ENCODE measurements at regions not wholly inside any gene's neighbourhood (a gene's known extent, or its start where the extent isn't known, plus 50 kb on each side); places are given as distances from the start of the nearest gene placed in this dataset.
"Not testable (repeated sequence)": the region's sequence is repeated elsewhere in the genome, so short reads cannot be mapped to it uniquely, and the experiment has no call there.

GRCh38 chr4:167896260-167896659, 196.1 kb upstream of the ANXA10 start:
- H3K9me3 Mint-ChIP-seq; ATAC-seq (replicated peaks); H3K27ac Mint-ChIP-seq; H3K4me3 Mint-ChIP-seq; DNase-seq; H3K36me3 Mint-ChIP-seq (ENCODE audit: insufficient read depth); H3K4me1 Mint-ChIP-seq (ENCODE audit: low read depth in 2 of 2); H3K27me3 Mint-ChIP-seq: not testable (repeated sequence)

GRCh38 chr4:167897116-167897515, 195.2 kb upstream of the ANXA10 start:
- Mint-ChIP-seq H3K4me1 (ENCODE audit: low read depth in 2 of 2) (no peaks in the 10 kb centered on the region), H3K4me3 (no peak overlapping the region), H3K27ac (no peak overlapping the region), H3K9me3 (peaks cover 0 to 4% of the 10 kb centered on the region in 2 donors), H3K27me3 (no peaks in the 10 kb centered on the region), H3K36me3 (ENCODE audit: insufficient read depth) (no peaks in the 10 kb centered on the region)
- no peak for DNase-seq
- no peak for ATAC-seq (replicated peaks)

- Mint-ChIP-seq H3K27me3 (no peaks in the 10 kb centered on the region), H3K9me3 (peaks cover 0 to 1% of the 10 kb centered on the region in 2 donors), H3K36me3 (ENCODE audit: insufficient read depth) (no peaks in the 10 kb centered on the region), H3K4me3 (no peak overlapping the region), H3K27ac (no peak overlapping the region), H3K4me1 (ENCODE audit: low read depth in 2 of 2) (no peaks in the 10 kb centered on the region)
- DNase-seq: no peak
- no peak for ATAC-seq (replicated peaks)
Observed at GRCh38 chr4:167903291-167903721, 189.0 kb upstream of the ANXA10 start.

- H3K9me3 Mint-ChIP-seq: peaks cover 0 to 2% of the 10 kb centered on the region in 2 donors
- no peaks in the 10 kb centered on the region for H3K36me3 Mint-ChIP-seq (ENCODE audit: insufficient read depth)
- no peak overlapping the region for H3K4me3 Mint-ChIP-seq
- no peaks in the 10 kb centered on the region for H3K4me1 Mint-ChIP-seq (ENCODE audit: low read depth in 2 of 2)
- H3K27me3 Mint-ChIP-seq: no peaks in the 10 kb centered on the region
- DNase-seq (no peak), ATAC-seq (replicated peaks) (no peak)
- no peak overlapping the region for H3K27ac Mint-ChIP-seq
Observed at GRCh38 chr4:167906851-167907250, 185.5 kb upstream of the ANXA10 start.

GRCh38 chr4:167908816-167909215, 183.5 kb upstream of the ANXA10 start:
- H3K9me3 Mint-ChIP-seq: peaks cover 0 to 2% of the 10 kb centered on the region in 2 donors
- H3K4me1 Mint-ChIP-seq (ENCODE audit: low read depth in 2 of 2): no peaks in the 10 kb centered on the region
- H3K27me3 Mint-ChIP-seq: no peaks in the 10 kb centered on the region
- no peaks in the 10 kb centered on the region for H3K36me3 Mint-ChIP-seq (ENCODE audit: insufficient read depth)
- ATAC-seq (replicated peaks): no peak
- no peak overlapping the region for H3K4me3 Mint-ChIP-seq
- no peak for DNase-seq
- no peak overlapping the region for H3K27ac Mint-ChIP-seq

- not testable (repeated sequence) for H3K9me3 Mint-ChIP-seq; H3K36me3 Mint-ChIP-seq (ENCODE audit: insufficient read depth); H3K27ac Mint-ChIP-seq; H3K4me1 Mint-ChIP-seq (ENCODE audit: low read depth in 2 of 2); DNase-seq; ATAC-seq (replicated peaks); H3K27me3 Mint-ChIP-seq; H3K4me3 Mint-ChIP-seq
Observed at GRCh38 chr4:167912535-167912934, 179.8 kb upstream of the ANXA10 start.

GRCh38 chr4:167918077-167918476, 174.3 kb upstream of the ANXA10 start:
- ATAC-seq (replicated peaks): no peak
- Mint-ChIP-seq H3K27me3 (no peaks in the 10 kb centered on the region), H3K4me1 (ENCODE audit: low read depth in 2 of 2) (no peaks in the 10 kb centered on the region), H3K4me3 (no peak overlapping the region), H3K9me3 (peaks cover 8 to 20% of the 10 kb centered on the region in 2 donors), H3K27ac (no peak overlapping the region), H3K36me3 (ENCODE audit: insufficient read depth) (no peaks in the 10 kb centered on the region)
- no peak for DNase-seq

GRCh38 chr4:167930166-167930565, 162.2 kb upstream of the ANXA10 start:
- Mint-ChIP-seq H3K36me3 (ENCODE audit: insufficient read depth) (no peaks in the 10 kb centered on the region), H3K4me1 (ENCODE audit: low read depth in 2 of 2) (no peaks in the 10 kb centered on the region), H3K27ac (no peak overlapping the region), H3K4me3 (no peak overlapping the region), H3K27me3 (no peaks in the 10 kb centered on the region), H3K9me3 (peaks cover 9 to 12% of the 10 kb centered on the region in 2 donors)
- no peak for ATAC-seq (replicated peaks)
- DNase-seq: no peak

- H3K4me1 Mint-ChIP-seq (ENCODE audit: low read depth in 2 of 2): no peaks in the 10 kb centered on the region
- H3K36me3 Mint-ChIP-seq (ENCODE audit: insufficient read depth): no peaks in the 10 kb centered on the region
- peaks cover 6% of the 10 kb centered on the region in 2 donors for H3K9me3 Mint-ChIP-seq
- DNase-seq: no peak
- H3K27me3 Mint-ChIP-seq: no peaks in the 10 kb centered on the region
- no peak for ATAC-seq (replicated peaks)
- H3K27ac Mint-ChIP-seq: no peak overlapping the region
- no peak overlapping the region for H3K4me3 Mint-ChIP-seq
Observed at GRCh38 chr4:167934216-167934615, 158.1 kb upstream of the ANXA10 start.

GRCh38 chr4:167939863-167940616, 152.3 kb upstream of the ANXA10 start:
- no peaks in the 10 kb centered on the region for H3K27me3 Mint-ChIP-seq
- H3K27ac Mint-ChIP-seq: no peak overlapping the region
- no peak for ATAC-seq (replicated peaks)
- peaks cover 0 to 5% of the 10 kb centered on the region in 2 donors for H3K9me3 Mint-ChIP-seq
- H3K36me3 Mint-ChIP-seq (ENCODE audit: insufficient read depth): no peaks in the 10 kb centered on the region
- H3K4me1 Mint-ChIP-seq (ENCODE audit: low read depth in 2 of 2): no peaks in the 10 kb centered on the region
- no peak for DNase-seq
- no peak overlapping the region for H3K4me3 Mint-ChIP-seq

GRCh38 chr4:167943872-167944505, 148.3 kb upstream of the ANXA10 start:
- DNase-seq (no peak), ATAC-seq (replicated peaks) (no peak)
- H3K9me3 Mint-ChIP-seq: peaks cover 0 to 7% of the 10 kb centered on the region in 2 donors
- H3K4me1 Mint-ChIP-seq (ENCODE audit: low read depth in 2 of 2): no peaks in the 10 kb centered on the region
- H3K27me3 Mint-ChIP-seq: no peaks in the 10 kb centered on the region
- no peaks in the 10 kb centered on the region for H3K36me3 Mint-ChIP-seq (ENCODE audit: insufficient read depth)
- no peak overlapping the region for H3K27ac Mint-ChIP-seq
- H3K4me3 Mint-ChIP-seq: no peak overlapping the region

GRCh38 chr4:167944721-167945120, 147.6 kb upstream of the ANXA10 start:
- no peak for ATAC-seq (replicated peaks)
- Mint-ChIP-seq H3K27ac (no peak overlapping the region), H3K4me3 (no peak overlapping the region), H3K27me3 (no peaks in the 10 kb centered on the region), H3K4me1 (ENCODE audit: low read depth in 2 of 2) (no peaks in the 10 kb centered on the region), H3K36me3 (ENCODE audit: insufficient read depth) (no peaks in the 10 kb centered on the region), H3K9me3 (peaks cover 0 to 5% of the 10 kb centered on the region in 2 donors)
- DNase-seq: no peak

GRCh38 chr4:167955006-167955405, 137.3 kb upstream of the ANXA10 start:
- no peak overlapping the region for H3K27ac Mint-ChIP-seq
- ATAC-seq (replicated peaks) (no peak), DNase-seq (no peak)
- no peaks in the 10 kb centered on the region for H3K36me3 Mint-ChIP-seq (ENCODE audit: insufficient read depth)
- H3K4me3 Mint-ChIP-seq: no peak overlapping the region
- H3K27me3 Mint-ChIP-seq: no peaks in the 10 kb centered on the region
- peaks cover 17 to 34% of the 10 kb centered on the region in 2 donors for H3K9me3 Mint-ChIP-seq
- no peaks in the 10 kb centered on the region for H3K4me1 Mint-ChIP-seq (ENCODE audit: low read depth in 2 of 2)

GRCh38 chr4:167956676-167957075, 135.7 kb upstream of the ANXA10 start:
- H3K27me3 Mint-ChIP-seq: no peaks in the 10 kb centered on the region
- no peak for DNase-seq
- peaks cover 12 to 29% of the 10 kb centered on the region in 2 donors for H3K9me3 Mint-ChIP-seq
- H3K36me3 Mint-ChIP-seq (ENCODE audit: insufficient read depth): no peaks in the 10 kb centered on the region
- no peaks in the 10 kb centered on the region for H3K4me1 Mint-ChIP-seq (ENCODE audit: low read depth in 2 of 2)
- H3K27ac Mint-ChIP-seq: no peak overlapping the region
- no peak overlapping the region for H3K4me3 Mint-ChIP-seq
- ATAC-seq (replicated peaks): no peak
